GM23338 (cell line): ENCODE measurements at regions not wholly inside any gene's neighbourhood (a gene's known extent, or its start where the extent isn't known, plus 50 kb on each side); places are given as distances from the start of the nearest gene placed in this dataset.

Source experiments
- ATAC-seq: fragments of 200-7000 bp; cut with Tn5 transposase; 3 replicates; pipeline ENCODE4 v1.9.1; 2020
- DNase-seq: peaks from one replicate; pipeline ENCODE4 v3.0.0-alpha.2; 2015; ENCODE audit warnings: low spot score
- H2AFZ ChIP-seq: fragments of 200-600 bp; sonication (generic); 2 replicates; pipeline ENCODE4 v1.8.0; 2016; ENCODE audit warnings: antibody characterized with exemption, mild to moderate bottlenecking, moderate library complexity
- H3F3A ChIP-seq: fragments of 200-600 bp; sonication (generic); replicated peaks from 2 replicates; pipeline ENCODE4 v1.8.0; 2017; ENCODE audit warnings: antibody characterized with exemption, mixed run types, low read depth
- H3K27ac ChIP-seq: fragments of 200-600 bp; sonication (generic); 2 replicates; pipeline ENCODE4 v1.6.1; 2016; ENCODE audit warnings: low read depth
- H3K27me3 ChIP-seq: fragments of 200-600 bp; sonication (generic); 2 replicates; pipeline ENCODE4 v1.8.0; 2016; ENCODE audit warnings: mild to moderate bottlenecking, mixed run types, moderate library complexity; ENCODE audit not compliant: insufficient read depth
- H3K36me3 ChIP-seq: fragments of 200-600 bp; sonication (generic); 2 replicates; pipeline ENCODE4 v1.8.0; 2016; ENCODE audit warnings: mild to moderate bottlenecking; ENCODE audit not compliant: insufficient read depth
- H3K4me1 ChIP-seq: fragments of 200-600 bp; sonication (generic); 2 replicates; pipeline ENCODE4 v1.8.0; 2016; ENCODE audit warnings: mild to moderate bottlenecking, moderate library complexity; ENCODE audit not compliant: insufficient read depth
- H3K4me2 ChIP-seq: fragments of 200-600 bp; sonication (generic); 2 replicates; pipeline ENCODE4 v1.7.1; 2017; ENCODE audit warnings: mixed run types
- H3K4me3 ChIP-seq: fragments of 200-600 bp; sonication (generic); 2 replicates; pipeline ENCODE4 v1.6.1; 2016; ENCODE audit warnings: mixed run types
- H3K79me2 ChIP-seq: fragments of 200-600 bp; sonication (generic); replicated peaks from 2 replicates; pipeline ENCODE4 v1.8.0; 2017; ENCODE audit warnings: mild to moderate bottlenecking; ENCODE audit not compliant: insufficient read depth
- H3K9me2 ChIP-seq: fragments of 200-600 bp; sonication (generic); 2 replicates; pipeline ENCODE4 v1.8.0; 2017; ENCODE audit not compliant: insufficient read depth
- H4K20me1 ChIP-seq: fragments of 200-600 bp; sonication (generic); replicated peaks from 2 replicates; pipeline ENCODE4 v1.8.0; 2017; ENCODE audit warnings: mild to moderate bottlenecking; ENCODE audit not compliant: insufficient read depth
- H3K27ac Mint-ChIP-seq: 2 replicates; pipeline ENCODE4 v1.8.0; 2020; ENCODE audit warnings: inconsistent platforms, mild to moderate bottlenecking, moderate library complexity, mixed read lengths
- H3K27me3 Mint-ChIP-seq: 3 replicates; pipeline ENCODE4 v1.8.0; 2022; ENCODE audit warnings: low read depth, mild to moderate bottlenecking, moderate library complexity, mixed read lengths, inconsistent platforms; ENCODE audit not compliant: insufficient read depth, poor library complexity
- H3K36me3 Mint-ChIP-seq: 3 replicates; pipeline ENCODE4 v1.8.0; 2021; ENCODE audit warnings: low read depth, mild to moderate bottlenecking, inconsistent platforms, moderate library complexity, mixed read lengths
- H3K4me1 Mint-ChIP-seq: 3 replicates; pipeline ENCODE4 v1.8.0; 2020; ENCODE audit warnings: mild to moderate bottlenecking, inconsistent platforms, mixed read lengths
- H3K4me3 Mint-ChIP-seq: 3 replicates; pipeline ENCODE4 v1.8.0; 2021; ENCODE audit warnings: moderate library complexity, mild to moderate bottlenecking, inconsistent platforms, mixed read lengths
- H3K9me3 Mint-ChIP-seq: 3 replicates; pipeline ENCODE4 v1.8.0; 2020; ENCODE audit warnings: moderate library complexity, mild to moderate bottlenecking, inconsistent platforms, mixed read lengths
- CTCF ChIP-seq, 2 experiments: fragments of 200-600 bp in 1 of 2; sonication (generic) in 1 of 2; conservative IDR thresholded peaks; 2 replicates each; pipeline versions ENCODE4 v1.5.1 to v1.6.1; 2016 to 2017; ENCODE audit warnings: antibody characterized with exemption in 2 of 2, low read depth in 2 of 2, mild to moderate bottlenecking in 2 of 2, moderate library complexity in 1 of 2
- ETS1 ChIP-seq: IDR thresholded peaks from 2 replicates; pipeline ENCODE4 v1.6.1; 2016; ENCODE audit warnings: antibody characterized with exemption
- EZH2 ChIP-seq: fragments of 200-600 bp; sonication (generic); IDR thresholded peaks from one replicate; pipeline ENCODE4 v1.8.0; 2017; ENCODE audit warnings: antibody characterized with exemption, mild to moderate bottlenecking, low read depth; ENCODE audit not compliant: unreplicated experiment
- NANOG ChIP-seq: IDR thresholded peaks from 2 replicates; pipeline ENCODE4 v1.6.1; 2016; ENCODE audit warnings: antibody characterized with exemption, borderline replicate concordance
- STAT1 ChIP-seq: IDR thresholded peaks from one replicate; pipeline ENCODE4 v1.6.1; 2016; ENCODE audit warnings: antibody characterized with exemption; ENCODE audit not compliant: unreplicated experiment
- ZNF331 ChIP-seq: fragments of 250-450 bp; sonication (Bioruptor Pico); IDR thresholded peaks from 2 replicates; pipeline ENCODE4 v1.5.0; 2020; ENCODE audit warnings: low read depth, mild to moderate bottlenecking, moderate library complexity
- TF ChIP-seq, protein P1 (sequence below): IDR thresholded peaks from one replicate; pipeline ENCODE4 v1.6.1; 2018; ENCODE audit warnings: antibody characterized with exemption; ENCODE audit not compliant: unreplicated experiment
- TF ChIP-seq, protein P2 (sequence below): fragments of 250-450 bp; sonication (Bioruptor Pico); IDR thresholded peaks from 2 replicates; pipeline ENCODE4 v1.5.0; 2020; ENCODE audit warnings: mild to moderate bottlenecking, moderate library complexity

GRCh38 chr5:82802954-82803353 is 274.2 kb downstream of the TMEM167A start:
- H3K4me3 ChIP-seq: no peak overlapping the region
- H2AFZ ChIP-seq: no peak overlapping the region
- no peak for DNase-seq
- H3K4me3 Mint-ChIP-seq: no peak overlapping the region
- H4K20me1 ChIP-seq: no peaks in the 10 kb centered on the region
- H3K27ac Mint-ChIP-seq: no peak overlapping the region
- no peak for ATAC-seq
- H3K4me1 Mint-ChIP-seq: peaks cover 13% of the 10 kb centered on the region
- TF ChIP-seq CTCF (conservative IDR thresholded peaks at IDR 0.05; ENCODE audit: low read depth in 2 of 2) (no peak), ZNF331 (CRISPR knock-in tag) (no peak), ETS1 (no peak), EZH2 (no peak)
- TF ChIP-seq, protein P1, sequence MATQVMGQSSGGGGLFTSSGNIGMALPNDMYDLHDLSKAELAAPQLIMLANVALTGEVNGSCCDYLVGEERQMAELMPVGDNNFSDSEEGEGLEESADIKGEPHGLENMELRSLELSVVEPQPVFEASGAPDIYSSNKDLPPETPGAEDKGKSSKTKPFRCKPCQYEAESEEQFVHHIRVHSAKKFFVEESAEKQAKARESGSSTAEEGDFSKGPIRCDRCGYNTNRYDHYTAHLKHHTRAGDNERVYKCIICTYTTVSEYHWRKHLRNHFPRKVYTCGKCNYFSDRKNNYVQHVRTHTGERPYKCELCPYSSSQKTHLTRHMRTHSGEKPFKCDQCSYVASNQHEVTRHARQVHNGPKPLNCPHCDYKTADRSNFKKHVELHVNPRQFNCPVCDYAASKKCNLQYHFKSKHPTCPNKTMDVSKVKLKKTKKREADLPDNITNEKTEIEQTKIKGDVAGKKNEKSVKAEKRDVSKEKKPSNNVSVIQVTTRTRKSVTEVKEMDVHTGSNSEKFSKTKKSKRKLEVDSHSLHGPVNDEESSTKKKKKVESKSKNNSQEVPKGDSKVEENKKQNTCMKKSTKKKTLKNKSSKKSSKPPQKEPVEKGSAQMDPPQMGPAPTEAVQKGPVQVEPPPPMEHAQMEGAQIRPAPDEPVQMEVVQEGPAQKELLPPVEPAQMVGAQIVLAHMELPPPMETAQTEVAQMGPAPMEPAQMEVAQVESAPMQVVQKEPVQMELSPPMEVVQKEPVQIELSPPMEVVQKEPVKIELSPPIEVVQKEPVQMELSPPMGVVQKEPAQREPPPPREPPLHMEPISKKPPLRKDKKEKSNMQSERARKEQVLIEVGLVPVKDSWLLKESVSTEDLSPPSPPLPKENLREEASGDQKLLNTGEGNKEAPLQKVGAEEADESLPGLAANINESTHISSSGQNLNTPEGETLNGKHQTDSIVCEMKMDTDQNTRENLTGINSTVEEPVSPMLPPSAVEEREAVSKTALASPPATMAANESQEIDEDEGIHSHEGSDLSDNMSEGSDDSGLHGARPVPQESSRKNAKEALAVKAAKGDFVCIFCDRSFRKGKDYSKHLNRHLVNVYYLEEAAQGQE: no peak
- no peak overlapping the region for H3K27ac ChIP-seq
- 0 out of 2 replicates have a peak, but pooled peaks cover 3% of the 10 kb centered on the region for H3K4me1 ChIP-seq
- no peak overlapping the region for H3K4me2 ChIP-seq
- peaks cover 3% of the 10 kb centered on the region for H3K27me3 Mint-ChIP-seq
- H3K36me3 Mint-ChIP-seq: no peaks in the 10 kb centered on the region
- no peaks in the 10 kb centered on the region for H3K36me3 ChIP-seq
- H3F3A ChIP-seq: no peaks in the 10 kb centered on the region
- H3K9me3 Mint-ChIP-seq: no peaks in the 10 kb centered on the region
- H3K79me2 ChIP-seq: no peaks in the 10 kb centered on the region
- no peaks in the 10 kb centered on the region for H3K9me2 ChIP-seq
- H3K27me3 ChIP-seq: no peaks in the 10 kb centered on the region

- DNase-seq (no peak), ATAC-seq (no peak)
- Histone ChIP-seq H3K4me1 (peaks cover 16% of the 10 kb centered on the region), H3K27ac (no peak overlapping the region), H3K4me3 (no peak overlapping the region), H4K20me1 (no peaks in the 10 kb centered on the region), H3F3A (no peaks in the 10 kb centered on the region), H3K9me2 (no peaks in the 10 kb centered on the region), H3K4me2 (no peak overlapping the region), H2AFZ (no peak overlapping the region), H3K36me3 (no peaks in the 10 kb centered on the region), H3K27me3 (no peaks in the 10 kb centered on the region), H3K79me2 (no peaks in the 10 kb centered on the region)
- peaks cover 23% of the 10 kb centered on the region for H3K4me1 Mint-ChIP-seq
- no peak overlapping the region for H3K27ac Mint-ChIP-seq
- no peak overlapping the region for H3K4me3 Mint-ChIP-seq
- peaks cover 3% of the 10 kb centered on the region for H3K27me3 Mint-ChIP-seq
- H3K9me3 Mint-ChIP-seq: no peaks in the 10 kb centered on the region
- H3K36me3 Mint-ChIP-seq: no peaks in the 10 kb centered on the region
- TF ChIP-seq ZNF331 (CRISPR knock-in tag): no peak
- TF ChIP-seq NANOG: no peak
- no peak for TF ChIP-seq STAT1
- TF ChIP-seq, protein P2, sequence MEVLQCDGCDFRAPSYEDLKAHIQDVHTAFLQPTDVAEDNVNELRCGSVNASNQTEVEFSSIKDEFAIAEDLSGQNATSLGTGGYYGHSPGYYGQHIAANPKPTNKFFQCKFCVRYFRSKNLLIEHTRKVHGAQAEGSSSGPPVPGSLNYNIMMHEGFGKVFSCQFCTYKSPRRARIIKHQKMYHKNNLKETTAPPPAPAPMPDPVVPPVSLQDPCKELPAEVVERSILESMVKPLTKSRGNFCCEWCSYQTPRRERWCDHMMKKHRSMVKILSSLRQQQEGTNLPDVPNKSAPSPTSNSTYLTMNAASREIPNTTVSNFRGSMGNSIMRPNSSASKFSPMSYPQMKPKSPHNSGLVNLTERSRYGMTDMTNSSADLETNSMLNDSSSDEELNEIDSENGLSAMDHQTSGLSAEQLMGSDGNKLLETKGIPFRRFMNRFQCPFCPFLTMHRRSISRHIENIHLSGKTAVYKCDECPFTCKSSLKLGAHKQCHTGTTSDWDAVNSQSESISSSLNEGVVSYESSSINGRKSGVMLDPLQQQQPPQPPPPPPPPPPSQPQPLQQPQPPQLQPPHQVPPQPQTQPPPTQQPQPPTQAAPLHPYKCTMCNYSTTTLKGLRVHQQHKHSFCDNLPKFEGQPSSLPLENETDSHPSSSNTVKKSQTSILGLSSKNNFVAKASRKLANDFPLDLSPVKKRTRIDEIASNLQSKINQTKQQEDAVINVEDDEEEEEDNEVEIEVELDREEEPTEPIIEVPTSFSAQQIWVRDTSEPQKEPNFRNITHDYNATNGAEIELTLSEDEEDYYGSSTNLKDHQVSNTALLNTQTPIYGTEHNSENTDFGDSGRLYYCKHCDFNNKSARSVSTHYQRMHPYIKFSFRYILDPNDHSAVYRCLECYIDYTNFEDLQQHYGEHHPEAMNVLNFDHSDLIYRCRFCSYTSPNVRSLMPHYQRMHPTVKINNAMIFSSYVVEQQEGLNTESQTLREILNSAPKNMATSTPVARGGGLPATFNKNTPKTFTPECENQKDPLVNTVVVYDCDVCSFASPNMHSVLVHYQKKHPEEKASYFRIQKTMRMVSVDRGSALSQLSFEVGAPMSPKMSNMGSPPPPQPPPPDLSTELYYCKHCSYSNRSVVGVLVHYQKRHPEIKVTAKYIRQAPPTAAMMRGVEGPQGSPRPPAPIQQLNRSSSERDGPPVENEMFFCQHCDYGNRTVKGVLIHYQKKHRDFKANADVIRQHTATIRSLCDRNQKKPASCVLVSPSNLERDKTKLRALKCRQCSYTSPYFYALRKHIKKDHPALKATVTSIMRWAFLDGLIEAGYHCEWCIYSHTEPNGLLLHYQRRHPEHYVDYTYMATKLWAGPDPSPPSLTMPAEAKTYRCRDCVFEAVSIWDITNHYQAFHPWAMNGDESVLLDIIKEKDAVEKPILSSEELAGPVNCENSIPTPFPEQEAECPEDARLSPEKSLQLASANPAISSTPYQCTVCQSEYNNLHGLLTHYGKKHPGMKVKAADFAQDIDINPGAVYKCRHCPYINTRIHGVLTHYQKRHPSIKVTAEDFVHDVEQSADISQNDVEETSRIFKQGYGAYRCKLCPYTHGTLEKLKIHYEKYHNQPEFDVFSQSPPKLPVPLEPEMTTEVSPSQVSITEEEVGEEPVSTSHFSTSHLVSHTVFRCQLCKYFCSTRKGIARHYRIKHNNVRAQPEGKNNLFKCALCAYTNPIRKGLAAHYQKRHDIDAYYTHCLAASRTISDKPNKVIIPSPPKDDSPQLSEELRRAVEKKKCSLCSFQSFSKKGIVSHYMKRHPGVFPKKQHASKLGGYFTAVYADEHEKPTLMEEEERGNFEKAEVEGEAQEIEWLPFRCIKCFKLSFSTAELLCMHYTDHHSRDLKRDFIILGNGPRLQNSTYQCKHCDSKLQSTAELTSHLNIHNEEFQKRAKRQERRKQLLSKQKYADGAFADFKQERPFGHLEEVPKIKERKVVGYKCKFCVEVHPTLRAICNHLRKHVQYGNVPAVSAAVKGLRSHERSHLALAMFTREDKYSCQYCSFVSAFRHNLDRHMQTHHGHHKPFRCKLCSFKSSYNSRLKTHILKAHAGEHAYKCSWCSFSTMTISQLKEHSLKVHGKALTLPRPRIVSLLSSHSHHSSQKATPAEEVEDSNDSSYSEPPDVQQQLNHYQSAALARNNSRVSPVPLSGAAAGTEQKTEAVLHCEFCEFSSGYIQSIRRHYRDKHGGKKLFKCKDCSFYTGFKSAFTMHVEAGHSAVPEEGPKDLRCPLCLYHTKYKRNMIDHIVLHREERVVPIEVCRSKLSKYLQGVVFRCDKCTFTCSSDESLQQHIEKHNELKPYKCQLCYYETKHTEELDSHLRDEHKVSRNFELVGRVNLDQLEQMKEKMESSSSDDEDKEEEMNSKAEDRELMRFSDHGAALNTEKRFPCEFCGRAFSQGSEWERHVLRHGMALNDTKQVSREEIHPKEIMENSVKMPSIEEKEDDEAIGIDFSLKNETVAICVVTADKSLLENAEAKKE: no peak
- no peak for TF ChIP-seq ETS1
Measured at GRCh38 chr5:82800826-82801225, 276.4 kb downstream of the TMEM167A start.
